Astrocyte of the spinal cord (primary cell): ENCODE measurements at regions not wholly inside any gene's neighbourhood (a gene's known extent, or its start where the extent isn't known, plus 50 kb on each side); places are given as distances from the start of the nearest gene placed in this dataset.

Source experiments
- DNase-seq: peaks from one replicate; pipeline ENCODE4 v3.0.0; 2011; ENCODE audit warnings: low read depth, low spot score
- H3K4me3 ChIP-seq: 2 replicates; pipeline ENCODE4 v1.5.1; 2011; ENCODE audit warnings: low read depth, mild to moderate bottlenecking, low read length, moderate library complexity
- in situ Hi-C: cut with HindIII; loops from 2 replicates; pipeline ENCODE4 v1.10.0; 2017; ENCODE audit warnings: low sequenced_read_pairs
- TF ChIP-seq, protein P1 (sequence below): IDR thresholded peaks from 2 replicates; pipeline ENCODE4 v1.5.1; 2012; ENCODE audit warnings: low read depth, mild to moderate bottlenecking, low read length, inconsistent platforms

DNA sequence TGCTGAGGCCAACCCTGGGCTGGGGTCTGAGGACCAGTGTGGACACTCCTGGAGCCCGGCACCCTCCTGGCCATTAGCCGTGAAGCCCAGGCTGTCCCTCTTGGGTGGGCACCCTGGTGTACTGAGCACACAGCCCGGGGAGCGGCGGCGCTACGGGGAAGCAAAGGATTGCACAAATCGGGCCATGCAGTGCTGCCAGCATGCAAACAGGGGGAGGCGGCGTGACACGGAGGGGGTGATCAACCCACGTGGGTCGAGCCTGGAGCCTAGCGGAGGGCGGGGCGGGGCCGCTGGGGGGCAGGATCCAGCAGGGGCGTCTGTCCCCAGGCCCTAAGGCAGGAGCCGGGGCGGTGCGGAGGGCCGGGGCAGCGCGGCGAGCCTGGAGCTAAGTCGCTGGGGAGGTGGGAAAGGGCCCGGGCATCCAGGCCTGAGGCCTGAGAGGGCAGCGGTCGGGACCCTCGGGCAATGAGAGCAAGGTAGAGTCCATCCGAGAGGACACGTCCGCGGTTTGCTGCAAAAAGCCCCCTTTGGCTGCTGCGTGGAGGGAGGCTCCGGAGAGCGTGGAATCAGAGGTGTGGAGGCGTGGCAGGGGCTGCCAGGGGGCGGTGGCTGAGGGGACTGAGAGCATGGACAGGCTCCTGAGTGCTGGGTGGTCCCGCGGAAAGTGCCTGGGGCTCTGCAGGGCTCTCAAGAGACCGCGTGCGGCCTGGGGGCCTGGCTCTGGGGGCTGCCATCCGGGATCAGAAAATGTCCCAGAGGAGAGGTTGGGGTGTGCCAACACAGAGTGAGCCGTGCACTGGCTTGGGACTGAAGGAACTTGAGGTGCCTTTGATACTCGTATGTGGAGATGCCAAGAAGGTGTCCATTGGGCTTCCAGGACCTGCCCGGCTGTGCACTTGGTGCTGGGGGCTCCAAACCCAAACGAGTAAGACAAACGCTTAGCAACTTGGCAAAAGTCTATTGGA, 94.2 kb downstream of the BARX1 start:
- H3K4me3 ChIP-seq = no peak overlapping the region
- in situ Hi-C loops = no loop called here
- no peak for DNase-seq

DNA sequence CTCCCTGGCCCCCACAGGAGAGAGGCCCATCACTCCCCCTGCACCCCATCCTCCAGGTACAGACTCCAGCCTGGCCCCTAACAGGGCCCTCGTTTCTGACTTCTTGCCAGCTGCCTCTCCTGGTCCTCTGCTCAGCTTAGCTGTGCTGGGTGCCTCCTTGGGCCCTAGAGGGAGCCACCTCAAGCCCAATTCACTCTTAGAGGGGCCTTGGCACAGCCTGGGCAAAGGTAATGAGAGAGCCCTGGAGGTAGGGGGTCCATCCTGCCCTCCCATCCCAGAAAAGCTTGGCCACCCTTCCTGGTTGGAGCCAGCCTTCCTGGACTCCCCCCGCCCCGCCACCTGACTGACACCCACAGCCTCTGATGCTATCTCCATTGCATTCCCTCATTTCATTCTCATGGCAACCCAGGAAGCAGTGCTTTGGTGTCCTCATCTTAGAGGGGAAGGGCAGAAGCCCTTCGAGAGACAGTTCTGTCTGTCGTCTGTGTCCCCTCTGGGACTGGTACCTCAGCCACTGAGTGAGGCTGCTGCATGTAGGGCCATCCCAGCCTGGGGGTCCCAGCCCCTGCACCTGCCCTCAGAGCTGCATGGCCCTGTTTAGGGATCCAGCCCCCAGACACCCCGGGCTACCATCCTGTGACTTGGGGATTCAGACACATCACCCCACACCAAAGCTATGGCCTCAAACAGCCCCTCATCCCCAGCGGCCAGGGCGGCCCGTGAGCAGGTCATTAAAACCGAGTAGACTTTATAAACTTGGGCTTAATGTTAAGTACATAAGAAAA, 95.5 kb downstream of the BARX1 start:
- DNase-seq = no peak
- in situ Hi-C loops = no loop called here
- H3K4me3 ChIP-seq = no peak overlapping the region
- TF ChIP-seq, protein P1, sequence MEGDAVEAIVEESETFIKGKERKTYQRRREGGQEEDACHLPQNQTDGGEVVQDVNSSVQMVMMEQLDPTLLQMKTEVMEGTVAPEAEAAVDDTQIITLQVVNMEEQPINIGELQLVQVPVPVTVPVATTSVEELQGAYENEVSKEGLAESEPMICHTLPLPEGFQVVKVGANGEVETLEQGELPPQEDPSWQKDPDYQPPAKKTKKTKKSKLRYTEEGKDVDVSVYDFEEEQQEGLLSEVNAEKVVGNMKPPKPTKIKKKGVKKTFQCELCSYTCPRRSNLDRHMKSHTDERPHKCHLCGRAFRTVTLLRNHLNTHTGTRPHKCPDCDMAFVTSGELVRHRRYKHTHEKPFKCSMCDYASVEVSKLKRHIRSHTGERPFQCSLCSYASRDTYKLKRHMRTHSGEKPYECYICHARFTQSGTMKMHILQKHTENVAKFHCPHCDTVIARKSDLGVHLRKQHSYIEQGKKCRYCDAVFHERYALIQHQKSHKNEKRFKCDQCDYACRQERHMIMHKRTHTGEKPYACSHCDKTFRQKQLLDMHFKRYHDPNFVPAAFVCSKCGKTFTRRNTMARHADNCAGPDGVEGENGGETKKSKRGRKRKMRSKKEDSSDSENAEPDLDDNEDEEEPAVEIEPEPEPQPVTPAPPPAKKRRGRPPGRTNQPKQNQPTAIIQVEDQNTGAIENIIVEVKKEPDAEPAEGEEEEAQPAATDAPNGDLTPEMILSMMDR = no peak

More for the DNA sequence above, 94.2 kb downstream of the BARX1 start:
- TF ChIP-seq, protein P1 = no peak

DNA sequence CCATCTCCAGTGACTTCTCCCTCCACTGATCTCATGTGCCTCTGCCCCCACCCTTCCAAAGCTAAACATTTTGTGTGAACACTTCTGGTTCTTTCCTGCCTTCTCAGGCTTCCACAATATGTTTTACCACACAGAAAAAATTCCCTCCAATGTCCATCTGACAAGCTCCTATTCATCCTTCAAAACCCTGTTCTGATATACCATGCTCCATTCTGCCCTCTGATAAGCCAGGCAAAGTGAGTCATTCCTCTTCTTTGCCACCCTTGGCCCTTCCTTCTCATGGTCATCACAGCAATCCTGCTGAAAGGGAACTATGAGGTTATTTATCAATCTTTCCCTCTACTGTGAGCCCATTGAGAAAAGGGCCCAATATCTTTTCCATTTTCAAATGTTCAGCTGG, 97.6 kb downstream of the BARX1 start:
- in situ Hi-C loops = no loop called here
- TF ChIP-seq, protein P1 = no peak
- H3K4me3 ChIP-seq = no peak overlapping the region
- DNase-seq = no peak

DNA sequence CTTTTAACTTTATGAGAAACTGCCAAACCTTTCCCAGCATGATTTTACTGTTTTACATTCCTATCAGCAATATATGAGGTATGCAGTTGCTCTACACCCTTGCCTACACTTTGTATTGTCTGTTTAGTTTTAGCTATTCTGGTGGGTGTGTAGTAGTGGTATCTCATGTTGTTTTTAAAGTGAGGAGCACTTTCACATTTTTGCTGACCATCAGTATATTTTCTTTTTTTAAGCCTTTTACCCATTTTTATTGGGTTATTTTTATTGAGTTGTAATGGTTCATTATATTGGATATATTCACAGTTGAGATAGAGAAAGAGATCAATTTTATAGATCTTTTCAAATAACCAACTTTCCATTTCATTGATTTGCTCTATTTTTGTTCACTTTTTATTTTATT, 102.4 kb downstream of the BARX1 start:
- in situ Hi-C loops = no loop called here
- DNase-seq = no peak
- TF ChIP-seq, protein P1 = no peak
- no peak overlapping the region for H3K4me3 ChIP-seq

DNA sequence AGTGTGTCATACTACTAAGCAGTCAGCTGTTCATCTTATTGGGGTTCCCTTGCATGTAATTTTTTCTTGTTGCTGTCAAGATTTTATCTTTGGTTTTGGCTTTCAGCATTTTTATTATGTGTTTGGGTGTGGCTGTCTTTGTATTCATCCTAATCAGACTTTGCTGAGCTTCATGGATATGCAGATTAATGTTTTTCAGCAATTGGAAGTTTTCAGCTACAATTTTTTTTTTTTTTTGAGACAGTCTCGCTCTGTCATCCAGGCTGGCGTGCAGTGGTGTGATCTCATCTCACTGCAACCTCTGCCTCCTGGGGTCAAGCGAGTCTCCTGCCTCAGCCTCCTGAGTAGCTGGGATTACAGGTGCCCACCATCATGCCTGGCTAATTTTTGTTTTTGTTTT, 108.8 kb downstream of the BARX1 start:
- in situ Hi-C loops = no loop called here
- no peak for DNase-seq
- no peak overlapping the region for H3K4me3 ChIP-seq
- TF ChIP-seq, protein P1 = no peak

DNA sequence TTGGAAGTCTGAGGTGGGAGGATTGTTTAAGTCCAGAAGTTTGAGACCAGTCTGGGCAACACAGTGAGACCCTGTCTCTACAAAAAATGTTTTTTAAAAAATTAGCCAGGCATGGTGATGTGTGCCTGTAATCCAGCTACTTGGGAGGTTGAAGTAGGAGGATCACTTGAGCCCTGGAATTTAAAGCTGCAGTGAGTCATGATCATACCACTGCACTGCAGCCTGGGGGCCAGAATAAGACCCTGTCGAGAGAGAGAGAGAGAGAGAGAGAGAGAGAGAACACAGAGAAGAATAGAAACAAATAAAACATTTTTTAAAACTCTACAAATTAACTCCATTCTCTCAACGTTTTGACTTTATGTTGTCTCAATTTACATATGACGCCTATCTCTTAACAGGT, 111.8 kb downstream of the BARX1 start:
- TF ChIP-seq, protein P1 = no peak
- H3K4me3 ChIP-seq = no peak overlapping the region
- no peak for DNase-seq
- in situ Hi-C loops = no loop called here
